ENCODE measurements at regions not wholly inside any gene's neighbourhood (a gene's known extent, or its start where the extent isn't known, plus 50 kb on each side); places are given as distances from the start of the nearest gene placed in this dataset.
"Not testable (repeated sequence)": the region's sequence is repeated elsewhere in the genome, so short reads cannot be mapped to it uniquely, and the experiment has no call there.

DNA sequence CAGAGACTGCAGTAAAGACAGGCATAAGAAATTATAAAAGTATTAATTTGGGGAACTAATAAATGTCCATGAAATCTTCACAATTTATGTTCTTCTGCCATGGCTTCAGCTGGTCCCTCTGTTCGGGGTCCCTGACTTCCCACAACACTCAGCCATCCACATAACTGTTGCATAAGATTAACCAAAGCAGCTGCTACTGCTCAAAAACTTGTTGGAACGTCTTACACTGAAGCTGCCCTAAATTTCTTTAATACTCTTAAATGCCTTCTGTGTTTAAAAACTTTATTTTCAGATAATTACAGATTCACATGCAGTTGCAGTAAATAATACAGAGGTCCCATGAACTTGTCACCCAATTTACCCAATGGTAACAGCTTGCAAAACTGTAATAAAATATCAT, 193.1 kb upstream of the DTNA start:
- TF ChIP-seq POLR2A (IDR thresholded peaks at IDR 0.05; ENCODE audit: low read depth, low read length); POLR2AphosphoS5 (IDR thresholded peaks at IDR 0.05; ENCODE audit: low read depth, low read length); PAX5 (IDR thresholded peaks at IDR 0.05; ENCODE audit: insufficient read depth, low read length, severe bottlenecking); SPI1 (IDR thresholded peaks at IDR 0.05; ENCODE audit: low read depth, low read length): not testable (repeated sequence)

All from GM12891 (cell line).